Glutamatergic neuron (in vitro differentiated cells): ENCODE measurements at regions not wholly inside any gene's neighbourhood (a gene's known extent, or its start where the extent isn't known, plus 50 kb on each side); places are given as distances from the start of the nearest gene placed in this dataset.

Experiments
- DNase-seq: peaks from one replicate; pipeline ENCODE4 v3.0.0; 2022
- H3K27ac Mint-ChIP-seq: one replicate; pipeline ENCODE4 v1.8.0; 2020; ENCODE audit warnings: mild to moderate bottlenecking, mixed read lengths, inconsistent platforms; ENCODE audit not compliant: unreplicated experiment
- H3K27me3 Mint-ChIP-seq: one replicate; pipeline ENCODE4 v1.8.0; 2020; ENCODE audit warnings: mild to moderate bottlenecking, moderate library complexity, mixed read lengths, inconsistent platforms; ENCODE audit not compliant: unreplicated experiment
- H3K36me3 Mint-ChIP-seq: one replicate; pipeline ENCODE4 v1.8.0; 2020; ENCODE audit warnings: mild to moderate bottlenecking, mixed read lengths, inconsistent platforms; ENCODE audit not compliant: unreplicated experiment
- H3K4me1 Mint-ChIP-seq: one replicate; pipeline ENCODE4 v1.8.0; 2020; ENCODE audit warnings: mild to moderate bottlenecking, low read depth, mixed read lengths, inconsistent platforms; ENCODE audit not compliant: unreplicated experiment
- H3K4me3 Mint-ChIP-seq: one replicate; pipeline ENCODE4 v1.8.0; 2020; ENCODE audit warnings: mild to moderate bottlenecking, mixed read lengths, inconsistent platforms; ENCODE audit not compliant: unreplicated experiment
- H3K9me3 Mint-ChIP-seq: one replicate; pipeline ENCODE4 v1.8.0; 2020; ENCODE audit warnings: mild to moderate bottlenecking, moderate library complexity, mixed read lengths, inconsistent platforms; ENCODE audit not compliant: unreplicated experiment
- CTCF ChIP-seq: fragments of 200-600 bp; sonication (generic); IDR thresholded peaks from one replicate; pipeline ENCODE4 v1.5.0; 2021; ENCODE audit not compliant: partially characterized antibody, unreplicated experiment

GRCh38 chr9:78835928-78836450 is 539.1 kb downstream of the PSAT1 start:
- no peak overlapping the region for H3K4me3 Mint-ChIP-seq
- H3K4me1 Mint-ChIP-seq: no peaks in the 10 kb centered on the region
- no peaks in the 10 kb centered on the region for H3K27me3 Mint-ChIP-seq
- no peak overlapping the region for H3K27ac Mint-ChIP-seq
- H3K36me3 Mint-ChIP-seq: no peaks in the 10 kb centered on the region
- DNase-seq: no peak
- no peak for TF ChIP-seq CTCF
- no peaks in the 10 kb centered on the region for H3K9me3 Mint-ChIP-seq

GRCh38 chr9:78839252-78839651 is 542.3 kb downstream of the PSAT1 start:
- Mint-ChIP-seq H3K36me3 (peaks cover 5% of the 10 kb centered on the region), H3K9me3 (peaks cover 2% of the 10 kb centered on the region), H3K4me1 (no peaks in the 10 kb centered on the region)

GRCh38 chr9:78848061-78848460 is 551.1 kb downstream of the PSAT1 start:
- H3K9me3 Mint-ChIP-seq: peaks cover 11% of the 10 kb centered on the region
- no peak for TF ChIP-seq CTCF
- peaks cover 13% of the 10 kb centered on the region for H3K4me1 Mint-ChIP-seq
- H3K27ac Mint-ChIP-seq: peak overlapping the region; percentile 68
- peaks cover 11% of the 10 kb centered on the region for H3K36me3 Mint-ChIP-seq
- H3K27me3 Mint-ChIP-seq: peaks cover 4% of the 10 kb centered on the region
- no peak overlapping the region for H3K4me3 Mint-ChIP-seq
- peak; percentile 35 for DNase-seq

More at GRCh38 chr9:78839252-78839651, 542.3 kb downstream of the PSAT1 start:
- no peaks in the 10 kb centered on the region for H3K27me3 Mint-ChIP-seq
- TF ChIP-seq CTCF: no peak
- no peak for DNase-seq
- no peak overlapping the region for H3K27ac Mint-ChIP-seq
- no peak overlapping the region for H3K4me3 Mint-ChIP-seq

GRCh38 chr9:78856144-78856543 is 559.2 kb downstream of the PSAT1 start:
- Mint-ChIP-seq H3K4me1 (no peaks in the 10 kb centered on the region), H3K27me3 (no peaks in the 10 kb centered on the region), H3K4me3 (no peak overlapping the region), H3K36me3 (no peaks in the 10 kb centered on the region), H3K9me3 (peaks cover 2% of the 10 kb centered on the region), H3K27ac (no peak overlapping the region)
- DNase-seq: no peak
- TF ChIP-seq CTCF: no peak

- DNase-seq: no peak
- no peak for TF ChIP-seq CTCF
- H3K4me1 Mint-ChIP-seq: no peaks in the 10 kb centered on the region
- no peaks in the 10 kb centered on the region for H3K27me3 Mint-ChIP-seq
- H3K9me3 Mint-ChIP-seq: peaks cover 2% of the 10 kb centered on the region
- H3K36me3 Mint-ChIP-seq: no peaks in the 10 kb centered on the region
- no peak overlapping the region for H3K4me3 Mint-ChIP-seq
- H3K27ac Mint-ChIP-seq: no peak overlapping the region
Measured at GRCh38 chr9:78856781-78857180, 559.9 kb downstream of the PSAT1 start.
